Fibroblast of the aortic adventitia (primary cell): ENCODE measurements at regions not wholly inside any gene's neighbourhood (a gene's known extent, or its start where the extent isn't known, plus 50 kb on each side); places are given as distances from the start of the nearest gene placed in this dataset.

Source experiments
- DNase-seq: peaks from one replicate; pipeline ENCODE4 v3.0.0-alpha.2; 2010; ENCODE audit warnings: low read depth
- H3K4me3 ChIP-seq: 2 replicates; pipeline ENCODE4 v1.5.1; 2011; ENCODE audit warnings: low read depth, mild to moderate bottlenecking, control low read depth, low read length, moderate library complexity
- CTCF ChIP-seq: IDR thresholded peaks from 2 replicates; pipeline ENCODE4 v1.5.1; 2011; ENCODE audit warnings: mild to moderate bottlenecking, low read length, control low read depth, inconsistent platforms; ENCODE audit not compliant: insufficient read depth

- DNase-seq = no peak
- no peak for TF ChIP-seq CTCF
- no peak overlapping the region for H3K4me3 ChIP-seq
Observed at GRCh38 chr13:83810136-83810535, 72.1 kb downstream of the SLITRK1 start.

GRCh38 chr13:83804356-83804962 lies 77.8 kb downstream of the SLITRK1 start:
- DNase-seq = no peak
- H3K4me3 ChIP-seq = no peak overlapping the region
- no peak for TF ChIP-seq CTCF

GRCh38 chr13:83798731-83799130 lies 83.5 kb downstream of the SLITRK1 start:
- no peak overlapping the region for H3K4me3 ChIP-seq
- peak; percentile 64 for DNase-seq
- TF ChIP-seq CTCF = no peak

GRCh38 chr13:83796364-83796763 lies 85.9 kb downstream of the SLITRK1 start:
- TF ChIP-seq CTCF = no peak
- no peak overlapping the region for H3K4me3 ChIP-seq
- DNase-seq = no peak

- TF ChIP-seq CTCF = no peak
- no peak for DNase-seq
Observed at GRCh38 chr13:83794583-83794982, 87.7 kb downstream of the SLITRK1 start.

GRCh38 chr13:83780227-83780626 lies 102.0 kb downstream of the SLITRK1 start:
- DNase-seq = peak; percentile 30
- TF ChIP-seq CTCF = peak; percentile 52
- no peak overlapping the region for H3K4me3 ChIP-seq

More at GRCh38 chr13:83794583-83794982, 87.7 kb downstream of the SLITRK1 start:
- H3K4me3 ChIP-seq = no peak overlapping the region

- no peak for TF ChIP-seq CTCF
- H3K4me3 ChIP-seq = no peak overlapping the region
- no peak for DNase-seq
Observed at GRCh38 chr13:83773961-83774360, 108.3 kb downstream of the SLITRK1 start.
